ENCODE measurements at regions not wholly inside any gene's neighbourhood (a gene's known extent, or its start where the extent isn't known, plus 50 kb on each side); places are given as distances from the start of the nearest gene placed in this dataset.
A peak's percentile ranks its signal among the peaks of the same experiment; 100 is the strongest.

DNA sequence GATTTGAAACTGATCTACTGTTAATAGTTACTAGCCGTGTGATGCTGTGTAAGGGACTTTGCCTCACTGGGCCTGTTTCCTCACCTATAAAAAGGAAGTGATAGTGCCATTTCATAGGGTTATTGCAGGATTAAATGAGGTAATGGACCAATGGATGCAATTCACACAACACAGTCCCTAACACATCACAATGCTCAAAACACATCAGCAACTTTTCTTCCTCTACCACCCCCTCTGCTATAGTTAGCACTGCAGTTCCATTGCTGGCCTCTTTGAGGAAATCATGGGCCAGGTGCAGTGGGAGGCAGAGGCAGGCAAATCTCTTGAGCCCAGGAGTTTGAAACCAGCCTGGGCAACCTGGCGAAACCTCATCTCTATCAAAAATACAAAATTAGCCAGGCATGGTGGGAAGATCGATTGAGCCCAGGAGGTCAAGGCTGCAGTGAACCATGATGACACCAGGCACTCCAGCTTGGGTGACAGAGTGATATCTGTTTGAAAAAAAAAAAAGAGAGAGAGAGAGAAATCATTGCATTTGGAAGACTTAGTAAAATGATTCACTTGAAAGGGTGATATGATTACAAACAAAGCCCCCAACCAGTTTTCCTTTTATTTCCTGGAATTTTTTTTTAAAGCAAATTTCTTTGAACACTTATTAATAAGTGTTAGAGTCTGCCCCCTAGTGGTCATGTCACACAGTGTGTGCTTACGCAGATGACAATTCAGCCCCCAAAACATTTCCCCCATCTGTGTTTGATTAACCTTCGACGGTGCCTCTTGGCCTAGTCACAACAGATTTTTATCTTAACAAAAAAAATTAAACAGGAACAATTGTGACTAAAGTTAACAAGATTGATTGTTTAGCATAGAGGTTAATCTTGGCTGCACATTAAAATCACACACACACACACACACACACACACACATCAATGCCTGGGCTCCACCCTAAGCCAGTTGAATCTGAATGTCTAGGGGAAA is 88.6 kb upstream of the BCL11A start:
- H3K4me3 Mint-ChIP-seq (ENCODE audit: unreplicated experiment), result no peak overlapping the region
- H3K36me3 Mint-ChIP-seq (ENCODE audit: unreplicated experiment), result no peaks in the 10 kb centered on the region
- DNase-seq (ENCODE audit: extremely low spot score, unreplicated experiment), result no peak

DNA sequence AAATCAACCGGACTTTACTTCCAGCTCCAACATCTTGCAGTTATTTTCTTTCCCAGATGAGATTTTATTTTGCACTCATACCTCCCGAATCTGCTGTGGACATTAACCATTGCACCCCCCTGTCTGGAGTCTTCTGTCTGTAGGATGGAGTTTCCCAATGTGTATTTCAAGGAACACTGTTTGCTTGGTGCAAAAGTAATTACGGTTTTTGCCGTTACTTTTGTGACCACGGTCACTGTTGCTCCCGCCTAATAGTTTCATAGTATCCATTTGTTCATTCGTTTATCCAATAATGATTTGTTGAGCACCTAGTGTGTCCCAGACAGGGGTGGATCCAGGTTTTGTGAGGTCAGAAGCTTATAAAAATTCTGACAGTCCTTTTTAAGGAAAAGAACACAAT is 90.3 kb upstream of the BCL11A start:
- H3K27me3 Mint-ChIP-seq (ENCODE audit: unreplicated experiment), result peaks cover 45% of the 10 kb centered on the region
- no peaks in the 10 kb centered on the region for H3K4me1 Mint-ChIP-seq (ENCODE audit: unreplicated experiment)
- H3K36me3 Mint-ChIP-seq (ENCODE audit: unreplicated experiment), result no peaks in the 10 kb centered on the region
- no peak overlapping the region for H3K4me3 Mint-ChIP-seq (ENCODE audit: unreplicated experiment)
- no peak overlapping the region for H3K27ac Mint-ChIP-seq (ENCODE audit: unreplicated experiment)
- no peaks in the 10 kb centered on the region for H3K9me3 Mint-ChIP-seq (ENCODE audit: unreplicated experiment)
- no peak for TF ChIP-seq CTCF (IDR thresholded peaks at IDR 0.05)
- no peak for DNase-seq (ENCODE audit: extremely low spot score, unreplicated experiment)

More for the DNA sequence above, 88.6 kb upstream of the BCL11A start:
- peak; percentile 75 for TF ChIP-seq CTCF (IDR thresholded peaks at IDR 0.05)
- H3K9me3 Mint-ChIP-seq (ENCODE audit: unreplicated experiment), result no peaks in the 10 kb centered on the region
- H3K4me1 Mint-ChIP-seq (ENCODE audit: unreplicated experiment), result no peaks in the 10 kb centered on the region
- H3K27ac Mint-ChIP-seq (ENCODE audit: unreplicated experiment), result no peak overlapping the region
- H3K27me3 Mint-ChIP-seq (ENCODE audit: unreplicated experiment), result peaks cover 31% of the 10 kb centered on the region

DNA sequence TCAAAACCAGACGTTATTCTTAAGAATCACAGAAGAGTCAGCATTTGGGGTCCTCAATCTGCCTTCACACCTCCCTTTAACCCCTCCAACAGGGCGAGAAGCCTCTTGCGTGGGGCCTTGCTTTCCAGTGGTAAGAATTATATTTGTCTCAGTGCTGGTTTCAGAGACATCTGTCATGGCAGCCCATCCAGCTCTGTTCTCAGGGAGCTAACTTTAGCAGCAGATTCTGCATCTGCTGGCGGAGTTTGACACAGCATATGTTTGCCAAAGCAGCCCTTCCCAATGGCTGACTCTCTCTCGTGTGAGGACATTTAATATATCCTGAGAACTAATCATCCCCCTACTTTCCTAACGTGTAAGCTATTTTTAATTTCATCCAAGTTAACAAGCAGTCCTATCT is 91.5 kb upstream of the BCL11A start:
- H3K36me3 Mint-ChIP-seq (ENCODE audit: unreplicated experiment), result no peaks in the 10 kb centered on the region
- H3K27me3 Mint-ChIP-seq (ENCODE audit: unreplicated experiment), result peaks cover 49% of the 10 kb centered on the region
- DNase-seq (ENCODE audit: extremely low spot score, unreplicated experiment), result no peak
- H3K9me3 Mint-ChIP-seq (ENCODE audit: unreplicated experiment), result no peaks in the 10 kb centered on the region
- H3K27ac Mint-ChIP-seq (ENCODE audit: unreplicated experiment), result no peak overlapping the region
- H3K4me3 Mint-ChIP-seq (ENCODE audit: unreplicated experiment), result no peak overlapping the region
- no peak for TF ChIP-seq CTCF (IDR thresholded peaks at IDR 0.05)
- H3K4me1 Mint-ChIP-seq (ENCODE audit: unreplicated experiment), result no peaks in the 10 kb centered on the region

DNA sequence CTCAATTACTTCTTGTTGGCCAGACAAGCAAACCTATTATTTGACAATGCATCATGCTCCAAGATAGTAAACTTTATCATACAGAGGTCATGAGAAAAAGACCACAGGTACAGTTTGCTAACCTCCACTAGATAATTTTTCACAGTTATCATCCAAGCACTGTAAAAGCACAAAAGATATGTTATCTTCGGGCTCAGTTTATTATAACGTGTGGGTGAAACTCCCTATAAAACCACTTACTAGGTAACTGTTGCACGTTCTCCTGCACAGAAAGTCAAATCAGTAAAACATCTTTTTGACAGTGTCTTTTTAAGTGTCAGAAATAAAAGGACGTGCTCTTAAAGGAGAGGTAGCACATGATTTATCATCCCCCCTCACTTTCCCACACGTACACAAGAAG is 94.7 kb upstream of the BCL11A start:
- DNase-seq (ENCODE audit: extremely low spot score, unreplicated experiment), result no peak

More for the DNA sequence above, 94.7 kb upstream of the BCL11A start:
- Mint-ChIP-seq H3K36me3 (ENCODE audit: unreplicated experiment) (no peaks in the 10 kb centered on the region), H3K27ac (ENCODE audit: unreplicated experiment) (no peak overlapping the region), H3K9me3 (ENCODE audit: unreplicated experiment) (no peaks in the 10 kb centered on the region), H3K27me3 (ENCODE audit: unreplicated experiment) (peaks cover 54% of the 10 kb centered on the region), H3K4me3 (ENCODE audit: unreplicated experiment) (no peak overlapping the region), H3K4me1 (ENCODE audit: unreplicated experiment) (no peaks in the 10 kb centered on the region)
- TF ChIP-seq CTCF (IDR thresholded peaks at IDR 0.05), result no peak
